ENCODE measurements at regions not wholly inside any gene's neighbourhood (a gene's known extent, or its start where the extent isn't known, plus 50 kb on each side); places are given as distances from the start of the nearest gene placed in this dataset.

- no peak for DNase-seq
These were observed 140.0 kb downstream of the AASDHPPT start for GRCh38 chr11:106217456-106217855.

- no peak for DNase-seq
These were observed 140.6 kb downstream of the AASDHPPT start for GRCh38 chr11:106218106-106218505.

- DNase-seq = no peak
These were observed 145.2 kb downstream of the AASDHPPT start for GRCh38 chr11:106222626-106223025.

GRCh38 chr11:106224172-106224571, 146.7 kb downstream of the AASDHPPT start:
- DNase-seq = no peak

GRCh38 chr11:106228996-106229395, 151.5 kb downstream of the AASDHPPT start:
- peak; percentile 2 for DNase-seq

- no peak for DNase-seq
These were observed 154.1 kb downstream of the AASDHPPT start for GRCh38 chr11:106231591-106231990.

- DNase-seq = no peak
These were observed 155.7 kb downstream of the AASDHPPT start for GRCh38 chr11:106233191-106233590.

GRCh38 chr11:106234794-106235193, 157.3 kb downstream of the AASDHPPT start:
- DNase-seq = no peak

- no peak for DNase-seq
These were observed 158.8 kb downstream of the AASDHPPT start for GRCh38 chr11:106236295-106236694.

GRCh38 chr11:106238704-106239360, 161.4 kb downstream of the AASDHPPT start:
- no peak for DNase-seq

- no peak for DNase-seq
These were observed 164.3 kb downstream of the AASDHPPT start for GRCh38 chr11:106241601-106242257.

- DNase-seq = no peak
These were observed 165.4 kb downstream of the AASDHPPT start for GRCh38 chr11:106242718-106243415.

- no peak for DNase-seq
These were observed 169.0 kb downstream of the AASDHPPT start for GRCh38 chr11:106246495-106246894.

- DNase-seq = no peak
These were observed 172.3 kb downstream of the AASDHPPT start for GRCh38 chr11:106249617-106250239.

GRCh38 chr11:106262852-106263251, 185.4 kb downstream of the AASDHPPT start:
- DNase-seq = no peak

GRCh38 chr11:106263527-106263926, 186.1 kb downstream of the AASDHPPT start:
- DNase-seq = no peak

GRCh38 chr11:106271086-106271485, 193.6 kb downstream of the AASDHPPT start:
- DNase-seq = no peak

- no peak for DNase-seq
These were observed 194.2 kb downstream of the AASDHPPT start for GRCh38 chr11:106271686-106272085.

GRCh38 chr11:106275151-106275550, 197.7 kb downstream of the AASDHPPT start:
- DNase-seq = no peak

GRCh38 chr11:106276126-106276525, 198.7 kb downstream of the AASDHPPT start:
- DNase-seq = no peak

- peak; percentile 64 for DNase-seq
These were observed 199.5 kb downstream of the AASDHPPT start for GRCh38 chr11:106276859-106277436.

GRCh38 chr11:106277484-106277883, 200.0 kb downstream of the AASDHPPT start:
- no peak for DNase-seq

- DNase-seq = no peak
These were observed 200.9 kb downstream of the AASDHPPT start for GRCh38 chr11:106278391-106278790.
